ENCODE measurements at regions not wholly inside any gene's neighbourhood (a gene's known extent, or its start where the extent isn't known, plus 50 kb on each side); places are given as distances from the start of the nearest gene placed in this dataset.
A peak's percentile ranks its signal among the peaks of the same experiment; 100 is the strongest.

GRCh38 chr6:43953794-43954310, 173.4 kb downstream of the MRPL14 start:
- H3K9ac ChIP-seq (ENCODE audit: low read length): no peak overlapping the region
- H3K36me3 ChIP-seq (ENCODE audit: low read length): no peaks in the 10 kb centered on the region; the same call in 1 of the 2 replicates
- H3K4me3 ChIP-seq (ENCODE audit: insufficient read depth, low read length, poor library complexity, severe bottlenecking): no peak overlapping the region
- no peak overlapping the region for H3K4me2 ChIP-seq (ENCODE audit: low read depth, low read length, poor library complexity, severe bottlenecking)
- no peak overlapping the region for H3K27ac ChIP-seq (ENCODE audit: low read depth, low read length)
- H3K79me2 ChIP-seq (ENCODE audit: insufficient read depth, low read length): no peaks in the 10 kb centered on the region
- H3K27me3 ChIP-seq (ENCODE audit: low read length): no peaks in the 10 kb centered on the region
- TF ChIP-seq EZH2phosphoT487 (conservative IDR thresholded peaks at IDR 0.05; ENCODE audit: low read length): no peak
- H3K9me2 ChIP-seq (replicated peaks; ENCODE audit: insufficient read depth, low read length): no peaks in the 10 kb centered on the region
- no peaks in the 10 kb centered on the region for H3F3A ChIP-seq (ENCODE audit: insufficient read depth)
- H3K9me3 ChIP-seq (ENCODE audit: insufficient read depth, low read length): peaks cover 6% of the 10 kb centered on the region; the same call in 1 of the 2 replicates
- no peak overlapping the region for H2AFZ ChIP-seq (ENCODE audit: low read depth, low read length, severe bottlenecking)
- no peaks in the 10 kb centered on the region for H4K20me1 ChIP-seq (ENCODE audit: low read depth, low read length)

- TF ChIP-seq CTCF (IDR thresholded peaks at IDR 0.05; ENCODE audit: insufficient read depth, low read length, poor library complexity, severe bottlenecking) (no peak), EZH2phosphoT487 (conservative IDR thresholded peaks at IDR 0.05; ENCODE audit: low read length) (no peak)
- H3K9me2 ChIP-seq (replicated peaks; ENCODE audit: insufficient read depth, low read length): no peaks in the 10 kb centered on the region
- H3K27me3 ChIP-seq (ENCODE audit: low read length): no peaks in the 10 kb centered on the region
- H3K36me3 ChIP-seq (ENCODE audit: low read length): no peaks in the 10 kb centered on the region; the same call in 1 of the 2 replicates
- no peaks in the 10 kb centered on the region for H4K20me1 ChIP-seq (ENCODE audit: low read depth, low read length)
- H3K9ac ChIP-seq (ENCODE audit: low read length): no peak overlapping the region
- H3K4me3 ChIP-seq (ENCODE audit: insufficient read depth, low read length, poor library complexity, severe bottlenecking): no peak overlapping the region
- no peak overlapping the region for H3K27ac ChIP-seq (ENCODE audit: low read depth, low read length)
- H3K9me3 ChIP-seq (ENCODE audit: insufficient read depth, low read length): peaks cover 6% of the 10 kb centered on the region; the same call in 1 of the 2 replicates
- H3K79me2 ChIP-seq (ENCODE audit: insufficient read depth, low read length): no peaks in the 10 kb centered on the region
- no peak overlapping the region for H3K4me2 ChIP-seq (ENCODE audit: low read depth, low read length, poor library complexity, severe bottlenecking)
- H3F3A ChIP-seq (ENCODE audit: insufficient read depth): no peaks in the 10 kb centered on the region
- H2AFZ ChIP-seq (ENCODE audit: low read depth, low read length, severe bottlenecking): no peak overlapping the region
Measured at GRCh38 chr6:43953256-43953655, 174.0 kb downstream of the MRPL14 start.

- Histone ChIP-seq H3K4me2 (ENCODE audit: low read depth, low read length, poor library complexity, severe bottlenecking) (no peak overlapping the region), H3K9ac (ENCODE audit: low read length) (no peak overlapping the region), H3K27ac (ENCODE audit: low read depth, low read length) (no peak overlapping the region), H3K36me3 (ENCODE audit: low read length) (no peaks in the 10 kb centered on the region; the same call in 1 of the 2 replicates), H3F3A (ENCODE audit: insufficient read depth) (no peaks in the 10 kb centered on the region), H3K4me3 (ENCODE audit: insufficient read depth, low read length, poor library complexity, severe bottlenecking) (no peak overlapping the region), H2AFZ (ENCODE audit: low read depth, low read length, severe bottlenecking) (no peak overlapping the region), H3K9me2 (replicated peaks; ENCODE audit: insufficient read depth, low read length) (no peaks in the 10 kb centered on the region), H4K20me1 (ENCODE audit: low read depth, low read length) (no peaks in the 10 kb centered on the region), H3K79me2 (ENCODE audit: insufficient read depth, low read length) (no peaks in the 10 kb centered on the region), H3K9me3 (ENCODE audit: insufficient read depth, low read length) (peaks cover 6% of the 10 kb centered on the region; the same call in 1 of the 2 replicates), H3K27me3 (ENCODE audit: low read length) (no peaks in the 10 kb centered on the region)
- TF ChIP-seq EZH2phosphoT487 (conservative IDR thresholded peaks at IDR 0.05; ENCODE audit: low read length) (no peak), CTCF (IDR thresholded peaks at IDR 0.05; ENCODE audit: insufficient read depth, low read length, poor library complexity, severe bottlenecking) (peak; percentile 44)
Measured at GRCh38 chr6:43952746-43953145, 174.5 kb downstream of the MRPL14 start.

Data from SU-DHL-6 (cell line).